ENCODE measurements at regions not wholly inside any gene's neighbourhood (a gene's known extent, or its start where the extent isn't known, plus 50 kb on each side); places are given as distances from the start of the nearest gene placed in this dataset.
"Not testable (repeated sequence)": the region's sequence is repeated elsewhere in the genome, so short reads cannot be mapped to it uniquely, and the experiment has no call there.

DNA sequence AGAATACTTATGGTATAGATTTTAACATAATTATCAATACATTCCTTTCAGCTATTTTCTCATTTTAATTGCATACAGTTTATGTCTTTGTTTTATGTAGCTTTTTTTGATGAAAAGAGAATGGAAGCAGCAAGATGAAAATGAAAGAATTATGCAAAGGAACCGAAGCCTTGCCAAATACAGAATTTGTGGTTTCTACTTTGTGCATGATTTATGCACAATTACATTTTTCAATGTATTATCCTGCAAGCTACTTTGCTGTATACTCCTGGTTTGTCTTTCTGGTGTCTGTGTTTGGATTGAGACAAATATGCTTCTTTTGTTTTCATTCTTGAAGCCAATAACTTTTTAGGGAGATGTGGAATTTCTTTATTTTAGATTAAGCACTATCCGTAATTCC, 1642.6 kb upstream of the CELF4 start:
- DNase-seq, result no peak

DNA sequence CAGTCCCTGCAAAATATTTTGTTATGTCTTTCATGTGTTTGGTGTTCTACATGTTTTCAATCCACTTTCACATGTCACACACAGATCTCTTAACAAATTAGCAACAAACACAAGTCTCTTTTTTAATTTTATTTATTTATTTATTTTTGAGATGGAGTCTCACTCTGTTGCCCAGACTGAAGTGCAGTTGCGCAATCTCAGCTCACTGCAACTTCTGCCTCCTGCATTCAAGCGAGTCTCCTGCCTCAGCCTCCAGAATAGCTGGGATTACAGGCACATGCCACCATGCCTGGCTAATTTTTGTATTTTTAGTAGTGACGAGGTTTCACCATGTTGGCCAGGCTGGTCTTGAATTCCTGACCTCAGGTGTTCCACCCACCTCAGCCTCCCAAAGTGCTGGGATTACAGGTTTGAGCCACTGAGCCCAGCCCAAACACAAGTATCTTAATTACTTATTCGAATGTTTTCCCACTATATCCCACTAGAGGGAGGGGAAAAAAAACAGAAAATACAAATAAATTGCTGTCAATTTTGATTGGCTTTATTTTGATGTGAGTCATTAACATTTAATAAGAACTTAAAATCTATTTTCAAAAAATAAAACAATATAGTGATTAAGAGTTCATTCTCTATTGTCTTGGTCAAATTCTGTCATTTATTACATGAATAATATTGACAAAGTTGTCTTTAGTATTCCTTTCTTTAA, 1641.0 kb upstream of the CELF4 start:
- not testable (repeated sequence) for DNase-seq

DNA sequence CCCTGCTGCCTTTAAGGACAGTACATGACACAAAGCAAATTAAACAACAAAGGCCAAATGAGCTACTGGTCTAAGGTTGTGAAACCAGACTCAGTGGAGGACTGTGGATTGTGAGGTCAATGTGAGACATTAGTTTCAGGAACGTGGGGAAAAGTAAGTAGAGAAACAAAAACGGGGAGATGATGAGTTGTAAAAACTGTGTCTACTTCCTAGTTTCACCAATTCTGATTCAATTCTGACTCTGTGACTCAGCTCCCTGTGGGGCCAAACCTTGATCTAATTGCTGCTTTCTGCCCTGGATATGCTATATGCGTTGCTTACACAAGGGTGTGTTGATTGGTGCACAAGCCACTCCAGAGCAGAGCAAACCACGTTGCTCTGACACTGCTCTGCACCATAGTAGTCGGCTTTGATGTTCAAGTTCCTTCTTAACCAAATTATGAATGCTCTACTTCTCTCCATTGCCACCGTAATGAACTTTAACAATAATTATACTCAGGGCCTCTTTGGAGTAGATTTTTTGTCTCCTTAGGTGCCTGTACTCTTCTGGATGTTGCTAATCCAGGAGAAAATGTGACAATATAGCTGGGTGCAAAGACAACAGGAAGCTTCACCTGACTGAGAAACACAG, 1640.1 kb upstream of the CELF4 start:
- no peak for DNase-seq

DNA sequence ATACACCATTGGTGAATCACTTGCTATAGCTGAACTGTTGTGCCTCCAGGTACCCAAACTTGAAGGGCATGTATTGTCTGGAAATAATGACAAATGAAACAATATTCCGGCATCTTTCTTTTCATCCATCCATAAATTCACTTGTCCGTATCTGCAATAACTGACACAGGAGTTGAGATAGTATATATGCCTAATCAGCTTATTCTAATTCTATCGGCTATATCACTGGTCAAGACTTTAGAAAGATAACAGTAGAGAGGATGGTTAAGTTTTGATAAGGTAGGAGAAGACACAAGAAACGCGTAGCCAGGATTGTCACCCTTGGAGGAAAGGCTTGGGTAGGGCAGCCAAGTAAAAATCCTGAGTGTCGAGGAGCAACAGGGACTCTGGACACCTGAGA, 1634.6 kb upstream of the CELF4 start:
- DNase-seq, result no peak

DNA sequence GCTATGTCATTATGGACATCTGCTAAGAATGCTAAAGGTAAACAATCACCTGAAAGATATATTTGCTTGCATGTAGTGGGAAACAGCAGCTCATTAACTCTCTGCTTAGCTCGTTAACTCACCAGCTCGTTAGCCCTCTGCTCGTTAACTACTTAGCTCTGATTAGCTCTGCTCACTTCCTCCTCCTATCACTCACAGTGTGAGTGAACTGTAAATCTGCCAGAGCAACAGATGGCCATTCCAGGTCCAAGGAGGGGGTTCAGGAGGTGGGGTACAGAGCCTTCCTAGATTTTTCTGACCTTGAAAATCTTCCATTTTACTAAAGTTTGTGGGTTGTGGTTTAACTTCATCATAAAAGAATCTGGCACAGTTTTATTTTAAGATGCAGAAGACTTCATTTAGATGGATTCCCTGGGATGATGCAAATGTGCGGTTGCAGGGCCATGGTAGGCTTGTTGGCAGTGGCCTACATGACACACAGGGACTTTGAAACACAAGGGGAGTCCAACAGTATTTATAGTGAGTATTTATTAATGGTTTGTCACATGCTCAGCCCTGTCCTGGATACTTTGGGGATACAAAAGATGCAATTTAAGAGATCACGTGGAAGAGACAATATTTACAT, 1633.7 kb upstream of the CELF4 start:
- no peak for DNase-seq

DNA sequence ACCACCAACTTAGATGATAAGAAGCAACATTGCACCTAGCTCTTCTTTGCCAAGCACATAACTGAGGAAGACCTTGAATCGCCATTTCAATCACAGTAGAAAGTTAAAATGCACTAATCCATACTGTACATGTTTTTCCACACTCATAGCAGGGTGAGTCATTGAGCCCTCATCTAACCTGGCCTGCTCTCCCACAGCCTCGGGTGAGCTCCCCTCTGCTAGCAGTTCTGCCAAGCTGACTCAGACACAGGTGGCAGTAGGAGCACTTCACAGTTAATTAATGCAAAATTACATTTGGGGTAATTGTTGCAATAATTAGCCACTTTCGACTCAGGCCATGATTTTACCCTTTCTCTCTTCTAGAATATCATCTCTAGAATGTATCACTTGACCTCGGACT, 1632.8 kb upstream of the CELF4 start:
- DNase-seq, result no peak

DNA sequence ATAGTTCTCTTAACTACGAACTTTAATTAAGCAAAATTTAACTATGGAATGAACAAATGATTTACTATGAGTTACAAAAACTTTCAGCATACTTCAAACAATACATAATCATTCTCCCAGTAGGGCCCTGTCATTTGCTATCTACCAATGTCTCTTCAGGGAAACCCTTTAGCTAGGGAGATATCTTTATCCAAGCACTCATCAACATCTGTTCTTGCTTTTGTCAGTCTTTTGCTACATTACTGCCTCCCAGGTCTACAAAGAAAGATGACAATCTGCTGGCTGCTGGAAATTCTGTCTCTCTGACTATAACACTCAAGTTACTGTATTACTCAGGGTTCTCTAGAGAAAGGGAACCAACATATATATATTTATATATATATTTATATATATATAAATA, 1626.3 kb upstream of the CELF4 start:
- DNase-seq, result no peak

DNA sequence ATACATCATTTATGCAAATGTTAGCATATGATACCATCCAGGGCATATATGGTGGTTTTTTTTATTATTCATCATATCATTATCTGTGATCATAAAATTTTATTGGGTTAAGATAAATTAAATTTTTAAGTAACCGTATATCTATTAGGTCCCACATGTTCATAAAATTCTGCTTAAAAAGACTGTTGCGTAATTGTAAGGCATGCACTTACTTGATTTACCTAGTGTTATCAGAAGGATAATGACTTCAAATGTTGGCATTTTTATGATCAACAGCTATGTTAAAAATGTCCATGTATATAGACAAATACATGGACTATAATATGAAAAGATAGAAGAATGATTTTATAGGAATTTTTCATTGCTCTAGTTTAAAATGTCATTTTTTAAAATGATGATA, 1625.5 kb upstream of the CELF4 start:
- DNase-seq, result no peak

DNA sequence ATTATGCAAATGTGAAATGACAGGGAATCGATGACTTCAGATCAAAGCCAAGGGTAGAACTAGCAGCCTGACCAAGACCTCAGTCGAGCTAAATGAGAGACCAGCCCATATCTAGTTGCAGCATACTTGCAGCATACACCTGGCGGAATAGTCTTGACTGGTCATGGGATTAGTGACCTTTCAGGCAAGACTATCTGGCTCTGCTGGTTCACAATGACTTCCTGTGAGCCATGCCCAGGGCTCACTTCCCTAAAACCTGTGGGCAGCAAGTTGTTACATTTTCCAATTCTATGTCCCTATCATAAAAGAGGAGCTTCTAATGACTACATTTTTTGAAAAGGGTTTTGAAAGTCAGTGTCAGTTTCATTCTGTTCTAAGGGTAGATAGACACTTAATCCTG, 1624.9 kb upstream of the CELF4 start:
- DNase-seq, result no peak

DNA sequence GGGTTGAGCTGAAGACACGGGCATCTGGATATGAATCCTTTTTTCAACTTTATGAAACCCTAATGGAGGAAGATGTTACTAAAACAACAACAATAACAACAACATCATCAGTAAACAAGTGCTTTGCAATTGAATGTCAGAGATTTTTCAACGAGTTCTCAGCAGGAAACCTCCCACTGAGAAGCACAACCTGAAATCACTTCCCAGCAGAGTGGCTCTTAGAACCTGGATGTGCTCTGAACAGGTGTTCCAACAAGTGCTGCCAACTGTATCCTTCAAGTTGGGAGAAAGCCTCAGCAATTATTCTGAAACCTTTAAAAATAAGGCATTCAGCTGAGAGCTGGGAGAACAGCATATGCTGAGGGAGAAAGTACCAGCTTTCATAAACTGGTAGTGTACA, 1622.7 kb upstream of the CELF4 start:
- no peak for DNase-seq

DNA sequence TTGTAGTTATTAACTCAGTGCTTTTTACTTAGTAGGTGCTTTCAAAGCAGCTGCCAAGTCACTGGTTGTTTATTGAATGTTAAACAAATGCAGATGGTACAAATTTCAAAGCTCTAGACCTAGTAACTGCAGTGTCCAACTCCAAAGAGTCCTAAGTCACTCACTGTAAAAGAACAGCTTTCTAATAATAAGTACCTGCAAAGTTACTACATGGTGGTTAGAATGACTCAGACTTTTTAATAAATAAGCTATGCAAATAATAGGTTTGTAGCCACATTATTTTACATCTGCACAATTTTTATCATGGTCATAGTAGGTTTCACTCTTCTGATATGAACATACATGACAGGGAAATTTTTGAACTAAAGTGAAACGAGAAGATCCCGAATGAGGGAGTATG, 1620.4 kb upstream of the CELF4 start:
- no peak for DNase-seq

DNA sequence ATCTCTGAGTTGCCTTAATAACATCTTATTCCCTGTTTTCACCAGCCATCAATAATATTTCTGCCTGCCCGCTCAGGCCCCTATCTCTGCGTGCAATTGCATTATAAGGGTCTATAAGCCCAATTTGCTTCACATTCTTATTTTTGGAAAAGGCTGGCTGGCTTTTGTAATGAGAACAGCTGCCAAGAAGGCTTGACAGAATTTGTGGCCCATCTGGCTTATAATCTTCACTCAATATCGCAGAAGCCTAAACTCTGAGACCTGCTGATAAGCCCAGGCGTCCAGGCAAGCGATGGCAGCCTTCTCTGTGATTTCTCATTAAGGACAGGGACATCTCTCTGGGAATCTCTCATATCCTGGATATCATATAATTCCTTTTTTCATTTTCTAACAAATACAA, 1618.6 kb upstream of the CELF4 start:
- no peak for DNase-seq

DNA sequence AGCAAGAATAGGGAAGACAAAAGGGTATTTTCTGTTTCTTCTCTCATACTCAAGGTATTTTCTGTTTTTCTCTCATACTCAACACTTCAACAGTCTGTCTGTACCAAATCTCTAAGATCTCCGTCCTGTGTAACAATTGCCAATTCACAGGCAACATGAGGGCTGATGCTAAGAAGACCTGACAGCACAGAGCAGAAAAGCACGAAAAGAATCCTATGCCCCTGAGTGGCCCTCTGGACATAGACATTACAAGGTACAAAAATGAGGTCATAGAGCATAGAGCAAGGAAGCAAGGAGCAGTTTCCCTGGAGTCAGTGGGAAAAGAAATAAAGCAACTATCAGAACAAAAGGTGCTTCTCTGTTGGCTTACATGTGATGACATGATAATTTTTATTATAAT, 1612.6 kb upstream of the CELF4 start:
- DNase-seq, result no peak

DNA sequence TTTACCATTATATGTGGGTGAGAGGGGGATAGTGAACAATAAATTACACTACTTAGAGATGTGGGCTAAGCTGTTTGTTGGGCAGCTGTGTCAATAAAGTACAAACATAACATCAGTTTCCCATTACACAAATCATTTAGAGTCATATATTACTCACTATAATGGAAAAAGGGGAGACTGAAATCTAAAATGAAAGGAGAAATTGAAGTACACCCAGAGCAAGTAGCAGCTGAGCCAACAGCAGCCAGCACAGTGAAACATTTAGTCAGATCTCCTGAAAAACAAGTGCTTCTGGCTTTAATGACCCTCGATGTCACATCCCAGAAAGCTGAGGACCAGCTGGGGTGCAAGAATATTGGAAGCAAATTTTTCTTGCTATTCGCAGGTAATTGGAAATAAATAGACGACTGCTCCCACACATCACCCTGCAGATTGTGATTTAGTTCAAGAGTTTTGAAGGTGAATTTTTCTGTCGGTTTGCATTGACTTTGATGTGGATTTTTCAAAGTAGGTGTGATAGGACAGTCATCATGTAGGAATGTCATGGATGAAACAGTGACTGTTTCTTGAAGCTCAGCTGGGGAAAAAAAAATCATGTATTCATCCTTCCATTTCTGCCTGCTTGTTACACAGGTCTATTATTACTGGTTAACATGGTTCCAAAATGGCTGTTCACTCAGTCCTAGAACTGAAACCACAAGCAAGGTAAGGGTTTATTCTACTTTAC, 1607.3 kb upstream of the CELF4 start:
- DNase-seq, result no peak

DNA sequence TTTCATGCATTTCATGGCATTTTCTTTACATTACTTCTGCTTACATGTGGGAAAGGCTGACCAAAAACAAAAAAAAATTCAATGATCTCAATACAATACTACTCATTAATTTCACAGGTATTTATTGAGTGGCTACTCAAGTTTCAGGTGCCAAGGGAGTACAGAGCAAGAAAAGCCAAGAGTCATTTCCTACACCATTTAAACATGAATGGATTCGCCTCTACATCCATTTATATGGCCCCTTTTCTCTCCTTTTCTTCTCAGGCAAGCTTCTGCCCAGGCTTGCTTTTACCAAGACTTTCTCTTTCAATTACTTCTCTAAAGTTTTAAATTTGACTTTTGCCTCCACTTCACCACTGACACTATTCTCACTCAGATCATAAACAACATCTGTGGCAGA, 1603.1 kb upstream of the CELF4 start:
- DNase-seq, result no peak

DNA sequence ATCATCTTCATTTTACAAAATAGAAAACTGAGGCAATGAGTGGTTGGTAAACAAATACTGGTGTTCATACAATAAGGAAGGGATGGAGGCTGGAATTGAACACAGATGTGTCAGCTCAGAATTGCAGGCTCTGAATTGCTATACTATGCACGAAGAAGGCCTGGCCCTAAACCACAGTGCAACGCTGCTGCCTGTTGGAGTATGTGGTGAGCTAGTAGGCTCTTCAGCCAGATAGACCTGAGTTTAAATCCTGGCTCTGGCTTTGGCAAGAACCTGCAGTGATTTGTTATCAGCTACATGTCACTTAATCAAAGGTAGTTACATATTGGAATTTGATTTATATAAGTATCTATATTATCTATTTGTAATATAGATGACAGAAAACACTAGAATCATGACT, 1602.4 kb upstream of the CELF4 start:
- no peak for DNase-seq

DNA sequence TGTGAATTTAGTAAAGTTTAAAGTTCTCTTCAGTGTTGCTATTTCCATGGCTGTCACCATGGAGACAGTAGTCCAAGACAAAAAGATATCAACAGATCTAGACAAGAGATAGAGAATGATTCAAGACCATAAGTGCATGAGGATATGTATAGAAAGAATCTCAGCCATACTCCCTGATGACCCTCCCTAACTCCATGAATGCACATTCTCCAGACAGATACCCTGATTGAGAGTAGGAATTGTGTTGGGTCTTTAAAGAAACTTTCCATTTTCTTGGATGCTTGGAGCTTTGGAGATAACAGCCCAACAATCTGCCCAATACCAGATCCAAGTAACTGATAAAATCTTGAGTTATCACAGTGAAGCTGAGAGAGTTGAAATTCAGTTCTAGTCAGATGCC, 1601.2 kb upstream of the CELF4 start:
- DNase-seq, result no peak

DNA sequence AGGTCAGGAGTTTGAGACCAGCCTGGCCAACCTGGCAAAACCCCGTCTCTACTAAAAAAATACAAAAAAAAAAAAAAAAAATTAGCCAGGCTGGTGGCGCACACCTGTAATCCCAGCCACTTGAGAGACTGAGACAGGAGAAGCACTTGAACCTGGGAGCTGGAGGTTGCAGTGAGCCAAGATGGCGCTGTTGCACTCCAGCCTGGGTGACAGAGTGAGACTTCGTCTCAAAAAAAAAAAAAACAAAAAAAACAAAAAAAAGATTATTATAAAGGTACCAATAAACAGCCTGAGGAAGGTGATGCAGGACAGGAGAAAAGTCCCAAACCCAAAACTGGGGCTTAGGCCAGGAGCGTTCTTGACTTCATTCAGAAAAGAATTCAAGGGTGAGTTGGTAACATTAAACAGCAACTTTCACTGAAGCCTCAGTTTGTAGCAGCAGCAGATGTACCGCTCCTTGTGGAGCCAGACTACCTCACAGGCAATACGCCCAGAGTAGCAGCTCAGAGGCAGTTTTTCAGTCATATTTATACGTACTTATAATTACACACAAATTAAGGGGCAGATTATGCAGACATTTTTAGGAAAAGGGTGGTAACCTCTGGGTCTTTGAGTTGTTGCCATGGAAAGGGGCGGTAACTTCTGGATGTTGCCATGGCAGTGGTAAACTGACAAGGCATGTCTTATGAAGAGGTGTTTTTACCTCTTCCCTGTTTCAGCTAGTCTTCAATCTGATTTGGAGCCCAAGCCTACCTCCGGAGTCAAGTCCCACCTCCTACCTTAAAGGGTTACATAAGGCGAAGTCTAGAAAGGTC, 1596.6 kb upstream of the CELF4 start:
- no peak for DNase-seq

DNA sequence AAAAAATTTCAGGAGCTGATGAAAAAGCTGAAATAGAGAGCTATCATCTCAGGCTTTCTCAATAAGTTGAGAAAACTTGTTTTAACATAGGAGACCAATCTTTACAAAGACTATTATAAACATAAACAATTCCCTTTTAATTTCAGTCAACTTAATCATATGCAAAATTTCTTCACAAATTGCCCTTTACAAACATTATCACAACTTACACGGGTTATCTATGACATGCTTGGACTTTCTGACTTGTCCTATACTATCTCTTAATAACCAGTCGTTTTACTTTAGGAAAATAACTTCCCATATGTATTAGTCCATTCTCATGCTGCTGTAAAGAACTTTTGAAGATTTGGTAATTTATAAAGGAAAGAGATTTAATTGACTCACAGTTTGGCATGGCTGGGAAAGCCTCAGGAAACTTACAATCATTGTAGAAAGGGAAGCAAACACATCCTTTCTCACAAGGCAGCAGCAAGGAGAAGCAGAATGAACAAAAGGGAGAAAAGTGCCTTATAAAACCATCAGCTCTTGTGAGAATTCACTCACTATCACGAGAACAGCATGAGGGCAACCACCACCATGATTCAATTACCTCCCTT, 1583.7 kb upstream of the CELF4 start:
- DNase-seq, result no peak

DNA sequence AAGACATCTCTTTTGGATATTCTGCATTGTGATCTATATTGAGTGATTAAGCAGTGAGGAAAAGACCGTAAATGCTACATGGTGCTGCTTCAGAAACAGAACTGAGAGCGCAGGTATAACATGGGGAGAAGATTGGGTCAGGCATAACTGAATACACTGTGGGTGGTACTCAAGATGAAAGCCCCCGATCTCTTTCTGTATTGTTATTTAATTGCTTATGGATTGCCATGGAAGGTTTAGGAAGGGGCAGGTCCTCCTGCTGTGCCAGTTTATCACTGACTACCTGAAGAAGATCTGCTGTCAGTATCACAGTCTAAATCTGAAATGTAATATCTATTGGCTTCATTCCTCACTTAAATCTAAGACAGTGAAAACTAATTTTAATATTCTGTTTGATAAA, 1568.7 kb upstream of the CELF4 start:
- DNase-seq, result no peak

DNA sequence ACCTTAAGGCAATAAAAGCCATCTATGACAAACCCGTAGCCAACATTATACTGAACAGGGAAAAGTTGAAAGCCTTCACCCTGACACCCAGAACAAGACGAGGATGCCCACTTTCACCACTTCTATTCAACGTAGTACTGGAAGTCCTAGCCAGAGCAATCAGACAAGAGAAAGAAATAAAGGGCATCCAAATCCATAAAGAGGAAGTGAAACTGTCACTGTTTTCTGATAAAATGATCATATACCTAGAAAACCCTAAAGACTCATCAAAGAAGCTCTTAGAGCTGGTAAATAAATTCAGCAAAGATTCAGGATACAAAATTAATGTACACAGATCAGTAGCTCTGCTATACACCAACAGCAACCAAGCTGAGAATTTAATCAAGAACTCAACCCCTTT, 1561.9 kb upstream of the CELF4 start:
- DNase-seq, result not testable (repeated sequence)

DNA sequence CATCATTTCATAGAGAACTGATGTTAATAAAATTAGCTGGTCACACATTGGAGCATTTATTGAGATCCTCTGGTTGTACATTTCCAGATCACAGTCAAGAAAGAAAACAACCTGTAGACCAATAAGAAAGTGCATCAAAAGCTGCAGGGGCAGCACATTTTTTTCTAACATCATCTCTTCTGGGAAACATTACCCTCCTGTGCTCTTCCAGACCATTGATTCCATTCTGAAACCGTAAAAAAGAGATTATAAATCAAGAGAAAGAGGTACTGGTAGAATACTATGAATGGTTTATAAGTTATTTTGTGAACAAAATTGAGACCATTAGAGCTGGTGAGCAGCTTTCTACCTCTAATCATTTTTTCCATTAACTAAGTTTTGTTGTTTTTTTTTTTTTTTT, 1548.2 kb upstream of the CELF4 start:
- no peak for DNase-seq

DNA sequence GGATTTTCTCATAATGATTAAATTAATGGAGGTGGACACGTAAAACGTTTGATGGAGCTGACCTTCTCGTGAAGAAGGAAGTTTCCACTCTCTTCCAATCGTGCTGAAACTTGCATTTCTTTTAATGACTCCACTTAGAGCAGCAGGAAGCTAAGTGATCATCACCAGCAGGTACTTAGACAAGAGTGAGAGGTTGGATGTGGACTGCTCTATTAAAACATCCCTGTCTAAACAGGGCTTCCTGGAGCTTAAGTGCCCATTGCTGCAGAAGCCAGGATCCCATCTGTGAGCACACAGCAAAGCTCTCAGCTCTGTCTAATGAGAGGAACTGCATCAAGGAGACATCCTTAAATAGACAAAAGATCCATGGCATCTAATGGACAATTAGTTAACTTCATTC, 1539.5 kb upstream of the CELF4 start:
- no peak for DNase-seq
